GM19023 (cell line): ENCODE measurements at regions not wholly inside any gene's neighbourhood (a gene's known extent, or its start where the extent isn't known, plus 50 kb on each side); places are given as distances from the start of the nearest gene placed in this dataset.

ENCODE experiments used
- ATAC-seq: cut with Tn5 transposase; IDR thresholded peaks from one replicate; pipeline ENCODE4 v1.9.1; 2021; ENCODE audit warnings: mild to moderate bottlenecking, moderate library complexity; ENCODE audit not compliant: unreplicated experiment

- ATAC-seq, result no peak
These were observed 122.5 kb downstream of the PHLDA1 start for GRCh38 chr12:75908961-75909605.

GRCh38 chr12:75905922-75906321, 125.7 kb downstream of the PHLDA1 start:
- no peak for ATAC-seq

GRCh38 chr12:75900781-75901254, 130.8 kb downstream of the PHLDA1 start:
- no peak for ATAC-seq

GRCh38 chr12:75900226-75900625, 131.3 kb downstream of the PHLDA1 start:
- no peak for ATAC-seq

- ATAC-seq, result no peak
These were observed 136.4 kb downstream of the PHLDA1 start for GRCh38 chr12:75894965-75895754.

GRCh38 chr12:75893765-75894164, 137.8 kb downstream of the PHLDA1 start:
- no peak for ATAC-seq

- no peak for ATAC-seq
These were observed 138.7 kb downstream of the PHLDA1 start for GRCh38 chr12:75892731-75893408.

GRCh38 chr12:75891072-75891471, 140.5 kb downstream of the PHLDA1 start:
- no peak for ATAC-seq

GRCh38 chr12:75890660-75891059, 140.9 kb downstream of the PHLDA1 start:
- ATAC-seq, result no peak

GRCh38 chr12:75890141-75890540, 141.4 kb downstream of the PHLDA1 start:
- no peak for ATAC-seq

GRCh38 chr12:75888874-75889613, 142.5 kb downstream of the PHLDA1 start:
- no peak for ATAC-seq

GRCh38 chr12:75888399-75888798, 143.2 kb downstream of the PHLDA1 start:
- no peak for ATAC-seq

GRCh38 chr12:75887979-75888378, 143.6 kb downstream of the PHLDA1 start:
- no peak for ATAC-seq

GRCh38 chr12:75884465-75884985, 147.1 kb downstream of the PHLDA1 start:
- ATAC-seq, result no peak

GRCh38 chr12:75883241-75883640, 148.3 kb downstream of the PHLDA1 start:
- no peak for ATAC-seq

- no peak for ATAC-seq
These were observed 149.2 kb downstream of the PHLDA1 start for GRCh38 chr12:75882421-75882820.

- ATAC-seq, result no peak
These were observed 149.7 kb downstream of the PHLDA1 start for GRCh38 chr12:75881920-75882319.

- ATAC-seq, result no peak
These were observed 153.6 kb downstream of the PHLDA1 start for GRCh38 chr12:75877763-75878621.

GRCh38 chr12:75876832-75877762, 154.5 kb downstream of the PHLDA1 start:
- no peak for ATAC-seq
